Activated naive CD8-positive, alpha-beta T cell treated with anti-CD3 and anti-CD28 coated beads for 36 hours (primary cell): ENCODE measurements at regions not wholly inside any gene's neighbourhood (a gene's known extent, or its start where the extent isn't known, plus 50 kb on each side); places are given as distances from the start of the nearest gene placed in this dataset.
"Not testable (repeated sequence)": the region's sequence is repeated elsewhere in the genome, so short reads cannot be mapped to it uniquely, and the experiment has no call there.

Source experiments
- DNase-seq: peaks from one replicate; pipeline ENCODE4 v3.0.0; 2021
- H3K27ac Mint-ChIP-seq: one replicate; pipeline ENCODE4 v1.8.0; 2022; ENCODE audit warnings: mild to moderate bottlenecking, moderate library complexity, mixed read lengths
- H3K27me3 Mint-ChIP-seq: one replicate; pipeline ENCODE4 v1.8.0; 2022; ENCODE audit warnings: mild to moderate bottlenecking, mixed read lengths
- H3K36me3 Mint-ChIP-seq: one replicate; pipeline ENCODE4 v1.8.0; 2021; ENCODE audit warnings: mild to moderate bottlenecking, mixed read lengths
- H3K4me1 Mint-ChIP-seq: one replicate; pipeline ENCODE4 v1.8.0; 2021; ENCODE audit warnings: mixed read lengths
- H3K4me3 Mint-ChIP-seq: one replicate; pipeline ENCODE4 v1.8.0; 2022; ENCODE audit warnings: mild to moderate bottlenecking, moderate library complexity, mixed read lengths
- H3K9me3 Mint-ChIP-seq: one replicate; pipeline ENCODE4 v1.8.0; 2022; ENCODE audit warnings: mixed read lengths

DNA sequence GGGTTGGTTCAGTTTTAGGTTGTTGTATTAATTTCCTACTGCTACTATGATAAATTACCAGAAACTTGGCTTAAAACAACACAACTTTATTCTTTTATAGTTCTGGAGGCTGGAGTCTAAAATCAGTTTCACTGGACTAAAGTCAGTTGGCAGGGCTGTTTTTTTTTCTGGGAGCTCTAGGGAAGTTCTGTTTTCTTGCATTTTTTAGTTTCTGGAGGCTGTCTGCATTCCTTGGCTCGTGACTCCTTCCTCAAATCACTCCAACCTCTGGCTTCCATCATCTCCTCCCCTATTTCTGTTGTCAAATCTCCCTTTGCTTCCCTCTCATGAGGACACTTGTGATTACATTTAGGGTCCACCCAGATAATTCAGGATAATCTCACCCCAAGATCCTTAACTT, 51.3 kb upstream of the SUB1 start:
- DNase-seq, result no peak
- peaks cover 3% of the 10 kb centered on the region for H3K36me3 Mint-ChIP-seq
- H3K27me3 Mint-ChIP-seq, result no peaks in the 10 kb centered on the region
- no peaks in the 10 kb centered on the region for H3K9me3 Mint-ChIP-seq
- H3K4me3 Mint-ChIP-seq, result no peak overlapping the region
- H3K4me1 Mint-ChIP-seq, result peaks cover 21% of the 10 kb centered on the region
- no peak overlapping the region for H3K27ac Mint-ChIP-seq

DNA sequence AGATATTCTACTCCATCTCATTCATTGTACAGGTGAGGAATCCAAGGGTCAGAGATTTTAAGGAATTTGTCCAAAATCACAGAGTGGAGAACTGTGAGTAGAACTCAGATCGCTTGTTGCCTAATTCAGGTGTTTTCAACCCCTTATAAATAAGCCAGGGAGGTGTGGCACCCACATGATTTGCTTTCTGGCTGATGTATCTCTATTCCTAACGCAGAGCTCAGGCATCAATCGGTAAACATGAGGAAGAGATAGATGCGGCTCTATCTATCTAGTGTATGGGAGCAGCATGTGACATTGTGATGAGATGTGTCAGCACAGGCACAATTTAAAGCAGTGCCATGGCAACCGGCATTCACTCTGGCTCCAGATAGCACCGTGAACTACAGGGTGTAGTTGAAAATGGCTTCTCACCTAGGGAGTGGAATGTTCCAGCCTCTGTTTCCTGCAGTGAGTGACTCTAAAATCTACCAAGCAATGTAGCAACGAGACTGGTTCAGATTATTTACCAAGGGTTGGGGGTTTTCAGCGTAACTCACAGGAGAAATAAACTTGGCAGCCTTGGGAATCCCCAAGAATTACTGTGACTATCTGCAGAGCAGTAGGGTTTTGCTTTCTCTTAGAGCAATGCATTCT, 53.4 kb upstream of the SUB1 start:
- peak; percentile 30 for DNase-seq
- Mint-ChIP-seq H3K27me3 (no peaks in the 10 kb centered on the region), H3K4me1 (peaks cover 10% of the 10 kb centered on the region)

DNA sequence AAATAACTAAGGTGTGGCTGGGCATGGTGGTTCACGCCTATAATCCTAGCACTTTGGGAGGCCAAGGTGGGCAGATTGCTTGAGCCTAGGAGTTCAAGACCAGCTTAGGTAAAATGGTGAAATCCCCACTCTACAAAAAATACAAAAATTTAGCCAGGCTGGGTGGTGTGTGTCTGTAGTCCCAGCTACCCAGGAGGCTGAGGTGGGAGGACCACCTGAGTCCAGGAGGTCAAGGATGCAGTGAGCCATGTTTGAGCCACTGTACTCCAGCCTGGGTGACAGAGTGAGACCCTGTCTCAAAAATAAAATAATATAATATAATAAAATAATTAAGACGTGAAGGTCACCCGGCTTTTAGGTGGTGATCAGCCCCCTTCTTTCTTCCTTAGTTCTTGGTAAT, 58.0 kb upstream of the SUB1 start:
- not testable (repeated sequence) for DNase-seq, H3K4me1 Mint-ChIP-seq, H3K27ac Mint-ChIP-seq, H3K36me3 Mint-ChIP-seq, H3K9me3 Mint-ChIP-seq, H3K4me3 Mint-ChIP-seq, H3K27me3 Mint-ChIP-seq

More for the DNA sequence above, 53.4 kb upstream of the SUB1 start:
- H3K27ac Mint-ChIP-seq, result peak overlapping the region; percentile 92
- H3K9me3 Mint-ChIP-seq, result no peaks in the 10 kb centered on the region
- peaks cover 3% of the 10 kb centered on the region for H3K36me3 Mint-ChIP-seq
- peak overlapping the region; percentile 79 for H3K4me3 Mint-ChIP-seq

DNA sequence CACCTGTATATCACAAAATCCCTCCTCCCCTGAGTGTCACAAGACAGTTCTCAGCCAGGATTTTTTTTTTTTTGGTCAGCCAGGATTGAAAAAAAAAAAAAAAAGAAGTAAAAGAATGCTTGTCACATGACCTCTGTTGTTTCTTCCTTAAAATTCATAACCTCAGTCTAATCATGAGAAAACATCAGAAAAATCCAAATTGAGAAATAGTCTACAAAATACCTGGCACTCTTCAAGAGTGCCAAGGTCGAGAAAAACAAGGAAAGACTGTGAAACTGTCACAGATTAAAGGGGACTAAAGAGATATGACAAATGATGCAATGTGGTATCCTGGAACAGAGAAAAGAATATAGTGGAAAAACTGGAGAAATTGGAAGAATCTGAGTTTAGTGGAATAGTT, 58.5 kb upstream of the SUB1 start:
- no peak for DNase-seq
- Mint-ChIP-seq H3K36me3 (no peaks in the 10 kb centered on the region), H3K4me3 (no peak overlapping the region), H3K27ac (no peak overlapping the region), H3K4me1 (peaks cover 3% of the 10 kb centered on the region), H3K9me3 (no peaks in the 10 kb centered on the region), H3K27me3 (no peaks in the 10 kb centered on the region)

DNA sequence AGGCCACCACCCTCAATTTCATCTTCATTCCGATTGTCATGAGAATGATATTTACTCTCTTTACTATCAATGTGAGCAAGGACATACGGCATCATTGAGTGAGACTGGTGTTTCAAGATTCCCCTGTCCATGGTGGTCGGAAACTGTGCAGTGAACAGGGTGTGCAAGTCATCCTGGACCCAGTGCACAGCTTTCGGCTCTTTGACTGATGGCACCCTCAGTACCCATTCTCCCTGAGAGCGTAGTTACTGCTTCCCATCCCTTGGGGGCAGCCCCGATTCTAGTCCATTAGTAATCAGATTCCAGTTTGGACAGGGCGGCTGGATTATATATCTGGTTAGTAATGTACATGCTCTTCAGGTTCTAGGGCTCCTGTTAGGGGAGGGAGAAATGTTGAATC, 61.7 kb upstream of the SUB1 start:
- Mint-ChIP-seq H3K36me3 (no peaks in the 10 kb centered on the region), H3K27ac (no peak overlapping the region), H3K4me1 (no peaks in the 10 kb centered on the region), H3K27me3 (no peaks in the 10 kb centered on the region), H3K4me3 (no peak overlapping the region), H3K9me3 (no peaks in the 10 kb centered on the region)
- DNase-seq, result no peak

DNA sequence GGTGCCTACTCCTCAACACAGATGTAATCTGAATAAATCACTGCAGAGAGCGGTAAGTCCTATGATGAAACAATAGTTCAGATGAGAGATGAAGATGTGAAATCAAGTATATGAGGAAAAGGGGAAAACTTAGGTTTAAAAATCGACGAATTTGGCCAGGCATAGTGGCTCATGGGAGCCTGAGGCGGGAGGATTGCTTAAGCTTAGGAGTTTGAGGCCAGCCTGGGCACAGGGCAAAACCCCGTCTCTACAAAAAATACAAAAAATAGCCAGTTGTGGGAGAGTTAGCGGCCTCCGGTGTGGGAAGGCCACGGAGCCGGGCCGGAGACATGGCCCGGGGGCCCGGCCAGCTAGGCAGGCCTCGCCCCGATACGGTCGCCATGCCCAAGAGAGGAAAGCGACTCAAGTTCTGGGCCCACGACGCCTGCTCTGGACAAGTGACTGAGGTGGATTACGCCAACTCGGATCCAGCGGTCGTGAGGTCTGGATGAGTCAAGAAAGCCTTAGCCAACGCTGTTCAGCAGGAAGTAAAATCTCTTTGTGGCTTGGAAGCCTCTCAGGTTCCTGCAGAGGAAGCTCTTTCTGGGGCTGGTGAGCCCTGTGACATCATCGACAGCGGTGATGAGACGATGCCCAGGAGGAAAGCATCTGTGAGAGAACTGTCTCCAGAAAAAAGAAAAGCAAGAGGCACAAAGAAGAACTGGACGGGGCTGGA, 62.8 kb upstream of the SUB1 start:
- Mint-ChIP-seq H3K27ac (no peak overlapping the region), H3K4me1 (no peaks in the 10 kb centered on the region), H3K9me3 (no peaks in the 10 kb centered on the region), H3K4me3 (no peak overlapping the region), H3K36me3 (no peaks in the 10 kb centered on the region), H3K27me3 (no peaks in the 10 kb centered on the region)
- no peak for DNase-seq

DNA sequence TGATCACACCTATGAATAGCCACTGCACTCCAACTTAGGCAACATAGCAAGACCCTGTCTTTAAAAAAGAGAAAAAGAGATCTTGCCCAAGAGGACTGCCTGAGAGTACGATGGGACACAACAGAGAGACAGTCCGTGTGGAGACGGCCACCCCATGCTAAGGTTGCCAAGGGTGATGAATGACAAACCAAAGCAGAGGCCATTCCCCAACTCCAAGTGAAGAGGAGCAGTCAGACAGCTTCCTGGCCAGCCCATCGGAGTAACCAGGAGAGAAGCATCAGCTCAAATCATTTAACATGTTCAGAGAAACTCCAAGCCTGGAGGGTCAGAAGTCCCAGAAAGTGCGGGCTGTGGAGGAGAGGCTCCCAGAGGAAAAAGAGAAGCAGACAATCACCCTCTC, 63.9 kb upstream of the SUB1 start:
- Mint-ChIP-seq H3K27ac (no peak overlapping the region), H3K9me3 (no peaks in the 10 kb centered on the region), H3K4me1 (no peaks in the 10 kb centered on the region), H3K27me3 (peaks cover 4% of the 10 kb centered on the region), H3K4me3 (no peak overlapping the region), H3K36me3 (no peaks in the 10 kb centered on the region)
- no peak for DNase-seq

DNA sequence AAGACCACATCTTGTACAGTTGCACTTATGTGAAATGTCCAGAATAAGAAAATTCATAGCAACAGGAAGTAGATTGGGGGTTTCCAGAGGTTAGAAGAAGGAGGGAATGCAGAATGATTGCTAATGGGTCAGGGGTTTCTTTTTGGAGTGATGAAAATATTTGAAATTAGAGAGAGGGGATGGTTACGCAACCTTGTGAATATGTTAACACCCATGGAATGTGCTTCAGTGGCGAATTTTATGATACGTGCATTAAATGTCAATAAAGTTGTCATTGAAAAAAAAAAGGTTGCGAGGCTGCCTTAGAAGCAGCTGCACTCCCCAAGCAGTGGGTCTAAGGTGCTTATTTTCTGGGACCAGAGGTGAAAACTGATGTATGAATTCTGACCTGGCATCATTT, 64.4 kb upstream of the SUB1 start:
- Mint-ChIP-seq H3K4me3 (no peak overlapping the region), H3K9me3 (no peaks in the 10 kb centered on the region), H3K36me3 (no peaks in the 10 kb centered on the region), H3K4me1 (no peaks in the 10 kb centered on the region), H3K27me3 (peaks cover 4% of the 10 kb centered on the region), H3K27ac (no peak overlapping the region)
- no peak for DNase-seq

DNA sequence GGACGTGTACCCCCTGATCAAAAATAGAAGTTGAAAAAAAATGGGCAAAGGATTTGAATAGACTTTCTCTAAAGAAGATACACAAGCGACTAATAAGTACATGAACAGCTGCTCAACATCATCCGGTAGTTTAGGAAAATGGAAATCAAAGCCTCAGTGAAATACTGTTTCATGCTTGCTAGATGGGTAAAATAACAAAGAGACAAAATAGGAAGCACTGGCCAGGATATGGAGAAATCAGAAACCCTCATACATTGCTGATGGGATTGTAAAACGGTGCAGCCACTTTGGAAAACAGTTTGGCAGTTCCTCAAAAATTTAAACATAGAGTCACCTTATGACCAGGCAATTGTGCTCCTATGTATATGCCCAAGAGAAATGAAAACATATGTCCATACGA, 65.0 kb upstream of the SUB1 start:
- peaks cover 4% of the 10 kb centered on the region for H3K27me3 Mint-ChIP-seq

DNA sequence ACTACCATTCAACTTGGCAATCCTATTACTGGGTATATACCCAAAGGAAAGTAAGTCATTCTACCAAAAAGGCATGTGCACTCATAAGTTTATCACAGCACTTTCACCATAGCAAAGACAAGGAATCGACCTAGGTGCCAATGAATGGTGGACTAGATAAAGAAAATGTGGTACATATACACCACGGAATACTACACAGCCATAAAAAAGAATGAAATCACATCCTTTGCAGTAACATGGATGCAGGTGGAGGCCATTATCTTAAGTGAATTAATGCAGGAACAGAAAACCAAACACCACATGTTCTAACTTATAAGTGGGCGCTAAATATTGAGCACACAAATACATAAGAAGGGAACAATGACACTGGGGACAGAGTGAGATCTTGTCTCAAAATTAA, 65.8 kb upstream of the SUB1 start:
- Mint-ChIP-seq H3K9me3 (no peaks in the 10 kb centered on the region), H3K4me3 (no peak overlapping the region), H3K27ac (no peak overlapping the region), H3K27me3 (peaks cover 4% of the 10 kb centered on the region), H3K36me3 (no peaks in the 10 kb centered on the region), H3K4me1 (no peaks in the 10 kb centered on the region)
- no peak for DNase-seq

More for the DNA sequence above, 65.0 kb upstream of the SUB1 start:
- H3K27ac Mint-ChIP-seq, result no peak overlapping the region
- H3K4me3 Mint-ChIP-seq, result no peak overlapping the region
- no peaks in the 10 kb centered on the region for H3K4me1 Mint-ChIP-seq
- DNase-seq, result no peak
- H3K9me3 Mint-ChIP-seq, result no peaks in the 10 kb centered on the region
- no peaks in the 10 kb centered on the region for H3K36me3 Mint-ChIP-seq

DNA sequence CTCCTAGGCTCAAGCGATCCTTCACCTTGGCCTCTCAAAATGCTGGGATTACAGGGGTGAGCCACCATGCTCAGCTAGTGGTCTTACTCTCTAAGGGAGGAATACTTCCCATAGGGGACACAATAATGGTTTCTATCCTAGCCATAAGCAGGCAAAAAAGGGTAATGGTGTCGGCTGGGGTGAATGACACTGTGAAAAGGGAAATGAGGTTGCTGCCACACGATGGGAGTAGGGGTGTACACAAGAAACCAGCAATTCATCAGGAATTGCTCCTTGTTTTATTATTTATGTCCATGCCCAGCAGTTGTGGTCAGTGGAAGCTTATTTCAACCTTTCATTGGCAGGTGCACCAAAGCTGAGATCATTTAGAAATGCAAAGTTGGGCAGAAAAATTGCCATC, 70.3 kb upstream of the ZFR start:
- DNase-seq, result no peak
- Mint-ChIP-seq H3K9me3 (no peaks in the 10 kb centered on the region), H3K27me3 (peaks cover 4% of the 10 kb centered on the region), H3K4me3 (no peak overlapping the region), H3K27ac (no peak overlapping the region), H3K4me1 (no peaks in the 10 kb centered on the region), H3K36me3 (no peaks in the 10 kb centered on the region)

DNA sequence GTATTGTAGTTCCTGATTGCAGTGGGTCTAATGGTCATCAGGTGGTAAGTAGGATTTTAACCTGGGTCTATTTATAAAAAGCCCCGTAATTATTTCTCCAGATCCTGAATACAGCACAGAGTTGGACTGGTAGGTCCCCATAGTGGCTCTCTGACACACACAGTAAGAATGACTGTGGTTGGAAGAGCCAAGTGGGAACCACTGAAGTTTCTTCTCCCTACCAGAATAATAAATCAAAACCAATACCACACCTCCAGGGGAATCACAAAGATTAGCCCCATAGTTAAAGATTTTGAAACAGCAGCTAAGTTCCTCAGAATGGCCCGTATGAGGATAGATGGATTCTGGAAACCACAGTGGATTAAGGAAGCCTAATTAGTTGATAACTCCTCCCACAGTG, 68.4 kb upstream of the ZFR start:
- Mint-ChIP-seq H3K4me3 (no peak overlapping the region), H3K4me1 (no peaks in the 10 kb centered on the region), H3K27me3 (peaks cover 4% of the 10 kb centered on the region), H3K36me3 (no peaks in the 10 kb centered on the region), H3K27ac (no peak overlapping the region), H3K9me3 (no peaks in the 10 kb centered on the region)
- no peak for DNase-seq

DNA sequence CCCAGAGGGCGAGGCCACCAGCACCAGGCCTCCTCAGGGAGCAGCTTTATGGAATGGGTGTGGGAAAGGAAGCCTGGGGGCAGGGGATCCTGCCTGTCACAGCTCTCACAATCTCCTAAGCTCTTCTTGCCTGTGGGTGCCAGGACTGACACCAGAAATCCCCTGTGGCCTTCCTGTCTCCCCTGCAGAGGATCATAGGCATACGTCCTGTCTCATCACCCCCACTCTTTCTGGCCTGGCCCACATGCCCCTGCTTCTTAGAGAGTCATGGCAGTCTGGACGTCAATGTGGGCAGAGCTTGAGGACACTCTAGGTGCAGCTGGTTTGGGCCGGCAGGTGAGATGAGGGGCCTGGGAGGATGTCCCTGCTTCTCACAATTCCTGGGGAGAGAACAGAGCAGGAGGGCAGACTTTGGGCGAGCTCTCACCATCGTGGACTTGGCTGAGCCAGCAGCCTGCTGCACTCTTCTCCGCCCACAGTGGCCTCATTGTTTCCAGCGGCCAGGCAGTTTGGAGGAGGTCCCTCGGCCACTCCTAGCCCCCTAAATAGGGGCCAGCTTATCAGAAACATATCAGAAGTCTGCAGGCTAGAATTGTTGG, 67.3 kb upstream of the ZFR start:
- Mint-ChIP-seq H3K36me3 (no peaks in the 10 kb centered on the region), H3K27me3 (peaks cover under 1% of the 10 kb centered on the region), H3K4me1 (no peaks in the 10 kb centered on the region), H3K9me3 (no peaks in the 10 kb centered on the region), H3K27ac (no peak overlapping the region), H3K4me3 (no peak overlapping the region)
- DNase-seq, result no peak

DNA sequence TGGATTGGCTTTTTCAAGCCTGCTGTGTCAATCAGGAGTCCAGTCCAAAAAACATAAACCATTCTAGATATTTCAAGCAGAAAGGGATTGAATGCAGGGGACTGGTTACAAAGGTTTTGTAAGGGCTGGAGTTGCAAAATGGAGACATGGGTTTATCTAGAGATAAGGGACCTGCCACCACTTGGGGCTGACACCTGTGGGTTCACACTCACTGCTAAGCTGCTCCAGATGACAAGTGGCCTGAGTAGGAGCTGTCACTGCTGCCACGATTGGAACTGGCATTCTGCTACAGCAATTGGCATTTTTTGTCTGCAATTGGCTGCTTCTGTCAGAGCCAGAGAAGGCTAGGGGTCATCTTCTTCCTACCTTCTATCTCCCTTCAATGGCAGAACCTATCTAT, 66.3 kb upstream of the ZFR start:
- no peaks in the 10 kb centered on the region for H3K36me3 Mint-ChIP-seq
- no peak overlapping the region for H3K27ac Mint-ChIP-seq
- no peaks in the 10 kb centered on the region for H3K27me3 Mint-ChIP-seq
- H3K4me1 Mint-ChIP-seq, result no peaks in the 10 kb centered on the region
- no peak overlapping the region for H3K4me3 Mint-ChIP-seq
- no peaks in the 10 kb centered on the region for H3K9me3 Mint-ChIP-seq
- DNase-seq, result no peak

DNA sequence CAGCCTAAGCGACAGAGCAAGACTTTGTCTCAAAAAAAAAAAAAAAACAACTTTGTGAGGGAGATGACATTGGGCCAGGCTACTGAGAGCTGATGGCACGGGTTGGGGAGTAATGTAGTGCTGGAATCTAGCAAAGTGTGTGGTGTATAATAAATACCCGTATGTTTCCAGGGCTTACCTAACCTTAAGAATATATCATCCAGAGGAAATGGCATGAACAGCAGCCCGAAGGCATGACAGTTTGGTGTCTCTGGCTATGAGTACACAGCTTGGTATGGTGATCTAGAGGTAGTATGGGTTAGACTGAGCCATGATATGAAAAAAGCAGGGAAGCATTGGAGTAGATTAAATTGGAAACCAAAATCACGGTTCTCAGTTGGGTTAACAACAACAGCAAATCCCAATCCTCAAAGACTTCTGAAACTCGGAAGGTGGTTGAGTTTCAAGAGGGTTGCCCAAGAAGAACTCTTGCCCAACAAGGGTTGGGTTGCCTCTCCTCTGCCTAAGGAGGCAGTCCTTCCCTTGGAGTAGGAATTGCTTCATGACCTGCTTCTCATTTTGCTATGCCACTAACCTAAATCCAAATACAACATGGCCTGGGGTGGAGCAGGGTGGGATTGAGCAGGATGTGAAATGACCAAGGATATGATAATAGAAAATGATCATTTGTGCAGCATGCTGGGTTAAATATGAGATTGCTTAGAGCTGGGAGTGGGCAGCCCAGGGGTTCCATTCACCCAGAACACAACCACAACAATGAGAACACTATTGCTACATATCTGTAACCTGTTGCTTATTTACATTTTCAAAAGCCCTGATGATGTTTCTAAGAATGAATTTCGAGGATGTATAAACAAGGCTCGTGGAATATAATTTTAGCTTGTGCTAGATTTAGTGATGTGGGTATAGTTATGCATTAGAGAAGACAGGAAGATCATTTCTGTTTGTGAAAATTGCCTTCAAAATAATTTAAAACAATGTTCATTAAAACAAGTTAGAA, 64.6 kb upstream of the ZFR start:
- Mint-ChIP-seq H3K27me3 (peaks cover 3% of the 10 kb centered on the region), H3K27ac (no peak overlapping the region), H3K9me3 (no peaks in the 10 kb centered on the region), H3K36me3 (no peaks in the 10 kb centered on the region), H3K4me3 (no peak overlapping the region), H3K4me1 (peaks cover 10% of the 10 kb centered on the region)
- DNase-seq, result no peak
